CD8-positive, alpha-beta memory T cell (primary cell): ENCODE measurements at regions not wholly inside any gene's neighbourhood (a gene's known extent, or its start where the extent isn't known, plus 50 kb on each side); places are given as distances from the start of the nearest gene placed in this dataset.

Experiments
- CTCF ChIA-PET: fragments of 350-600 bp; sonication (Branson Sonifier 250); formaldehyde crosslinking; loops from one replicate; lab custom pipeline; 2021; ENCODE audit warnings: antibody characterized with exemption; lab: Charles Lee
- POLR2A ChIA-PET: fragments of 350-600 bp; sonication (Branson Sonifier 250); formaldehyde crosslinking; loops from one replicate; lab custom pipeline; 2021; ENCODE audit warnings: antibody characterized with exemption; lab: Charles Lee
- DNase-seq, 5 donors: peaks; one replicate each; pipeline versions ENCODE4 v3.0.0 to v3.0.0-alpha.2; 2020 to 2022; ENCODE audit warnings: mixed read lengths in 1 of 5
- H3K27ac ChIP-seq: one replicate; pipeline ENCODE4 v1.7.0; 2013; ENCODE audit warnings: low read depth, mild to moderate bottlenecking, low read length, moderate library complexity
- H3K27me3 ChIP-seq: 2 replicates; pipeline ENCODE4 v1.7.0; 2013; ENCODE audit warnings: low read length, mild to moderate bottlenecking; ENCODE audit not compliant: insufficient read depth, poor library complexity, severe bottlenecking
- H3K36me3 ChIP-seq: 2 replicates; pipeline ENCODE4 v1.7.0; 2013; ENCODE audit warnings: mild to moderate bottlenecking, low read length, moderate library complexity; ENCODE audit not compliant: insufficient read depth
- H3K4me1 ChIP-seq: 2 replicates; pipeline ENCODE4 v1.7.0; 2013; ENCODE audit warnings: mild to moderate bottlenecking, low read length, moderate library complexity; ENCODE audit not compliant: insufficient read depth
- H3K4me3 ChIP-seq: 2 replicates; pipeline ENCODE4 v1.7.0; 2013; ENCODE audit warnings: mild to moderate bottlenecking, low read length
- H3K9me3 ChIP-seq: 2 replicates; pipeline ENCODE4 v1.7.0; 2013; ENCODE audit warnings: mild to moderate bottlenecking, low read length
- H3K27ac Mint-ChIP-seq, 8 donors: one replicate each; pipeline ENCODE4 v1.8.0; 2020 to 2021; ENCODE audit warnings: mixed read lengths in 8 of 8, mild to moderate bottlenecking in 6 of 8, inconsistent platforms in 3 of 8, moderate library complexity in 3 of 8
- H3K27me3 Mint-ChIP-seq, 2 donors: one replicate each; pipeline ENCODE4 v1.8.0; 2020 to 2021; ENCODE audit warnings: mixed read lengths in 2 of 2, mild to moderate bottlenecking in 1 of 2, moderate library complexity in 1 of 2
- H3K36me3 Mint-ChIP-seq, 3 donors: one replicate each; pipeline ENCODE4 v1.8.0; 2020 to 2021; ENCODE audit warnings: mixed read lengths in 3 of 3, inconsistent platforms in 1 of 3, mild to moderate bottlenecking in 1 of 3
- H3K4me1 Mint-ChIP-seq, 3 donors: one replicate each; pipeline ENCODE4 v1.8.0; 2020 to 2021; ENCODE audit warnings: mixed read lengths in 3 of 3, inconsistent platforms in 1 of 3, mild to moderate bottlenecking in 1 of 3
- H3K4me3 Mint-ChIP-seq, 7 donors: one replicate each; pipeline ENCODE4 v1.8.0; 2020 to 2021; ENCODE audit warnings: mixed read lengths in 7 of 7, mild to moderate bottlenecking in 6 of 7, moderate library complexity in 4 of 7, inconsistent platforms in 2 of 7
- H3K9me3 Mint-ChIP-seq, 5 donors: one replicate each; pipeline ENCODE4 v1.8.0; 2020 to 2022; ENCODE audit warnings: mixed read lengths in 5 of 5, mild to moderate bottlenecking in 3 of 5, moderate library complexity in 2 of 5, inconsistent platforms in 1 of 5

- H3K27me3 Mint-ChIP-seq = no peaks in the 10 kb centered on the region
- CTCF ChIA-PET = no interaction called here
Observed at GRCh38 chr13:93058301-93058700, 168.3 kb upstream of the GPC6 start.

GRCh38 chr13:93060144-93060543 lies 166.5 kb upstream of the GPC6 start:
- CTCF ChIA-PET = no interaction called here
- peaks cover 0 to 13% (median 5%) of the 10 kb centered on the region in 5 donors for H3K9me3 Mint-ChIP-seq
- no peaks in the 10 kb centered on the region for H3K36me3 Mint-ChIP-seq
- H3K4me1 Mint-ChIP-seq = no peaks in the 10 kb centered on the region
- Histone ChIP-seq H3K4me3 (no peak overlapping the region), H3K36me3 (no peaks in the 10 kb centered on the region), H3K27me3 (no peaks in the 10 kb centered on the region), H3K9me3 (no peaks in the 10 kb centered on the region), H3K27ac (no peak overlapping the region), H3K4me1 (no peaks in the 10 kb centered on the region)
- no peak overlapping the region for H3K4me3 Mint-ChIP-seq
- POLR2A ChIA-PET = no interaction called here
- H3K27me3 Mint-ChIP-seq = no peaks in the 10 kb centered on the region
- H3K27ac Mint-ChIP-seq = no peak overlapping the region
- DNase-seq = no peak

More at GRCh38 chr13:93058301-93058700, 168.3 kb upstream of the GPC6 start:
- Mint-ChIP-seq H3K4me1 (no peaks in the 10 kb centered on the region), H3K36me3 (no peaks in the 10 kb centered on the region), H3K4me3 (no peak overlapping the region), H3K27ac (no peak overlapping the region), H3K9me3 (peaks cover 0 to 9% (median 5%) of the 10 kb centered on the region in 5 donors)
- DNase-seq = no peak
- no peaks in the 10 kb centered on the region for H3K36me3 ChIP-seq
- no peaks in the 10 kb centered on the region for H3K27me3 ChIP-seq
- no peaks in the 10 kb centered on the region for H3K9me3 ChIP-seq
- POLR2A ChIA-PET = no interaction called here
- no peaks in the 10 kb centered on the region for H3K4me1 ChIP-seq
- no peak overlapping the region for H3K4me3 ChIP-seq
- H3K27ac ChIP-seq = no peak overlapping the region

- ChIA-PET CTCF (no interaction called here), POLR2A (no interaction called here)
- Histone ChIP-seq H3K4me1 (no peaks in the 10 kb centered on the region), H3K4me3 (no peak overlapping the region), H3K9me3 (no peaks in the 10 kb centered on the region), H3K27ac (no peak overlapping the region), H3K27me3 (no peaks in the 10 kb centered on the region), H3K36me3 (no peaks in the 10 kb centered on the region)
- Mint-ChIP-seq H3K36me3 (no peaks in the 10 kb centered on the region), H3K9me3 (peaks cover 0 to 8% (median 2%) of the 10 kb centered on the region in 5 donors), H3K4me3 (no peak overlapping the region), H3K4me1 (no peaks in the 10 kb centered on the region), H3K27ac (no peak overlapping the region), H3K27me3 (no peaks in the 10 kb centered on the region)
- DNase-seq = no peak
Observed at GRCh38 chr13:93066187-93066586, 160.4 kb upstream of the GPC6 start.

GRCh38 chr13:93079294-93079693 lies 147.3 kb upstream of the GPC6 start:
- POLR2A ChIA-PET = no interaction called here
- no peak for DNase-seq
- Histone ChIP-seq H3K4me1 (no peaks in the 10 kb centered on the region), H3K9me3 (no peaks in the 10 kb centered on the region), H3K36me3 (no peaks in the 10 kb centered on the region), H3K27me3 (no peaks in the 10 kb centered on the region), H3K27ac (no peak overlapping the region), H3K4me3 (no peak overlapping the region)
- Mint-ChIP-seq H3K36me3 (no peaks in the 10 kb centered on the region), H3K9me3 (peaks cover 0 to 3% (median 0%) of the 10 kb centered on the region in 5 donors), H3K4me3 (no peak overlapping the region), H3K27ac (no peak overlapping the region), H3K4me1 (no peaks in the 10 kb centered on the region), H3K27me3 (no peaks in the 10 kb centered on the region)
- CTCF ChIA-PET = no interaction called here

GRCh38 chr13:93080166-93080565 lies 146.4 kb upstream of the GPC6 start:
- no peak for DNase-seq
- no peaks in the 10 kb centered on the region for H3K27me3 Mint-ChIP-seq
- peaks cover 0 to 3% (median 0%) of the 10 kb centered on the region in 5 donors for H3K9me3 Mint-ChIP-seq
- peak overlapping the region in 1 of 8 donors; percentile 32 for H3K27ac Mint-ChIP-seq
- no peaks in the 10 kb centered on the region for H3K9me3 ChIP-seq
- H3K36me3 ChIP-seq = no peaks in the 10 kb centered on the region
- ChIA-PET CTCF (no interaction called here), POLR2A (no interaction called here)
- H3K4me3 Mint-ChIP-seq = no peak overlapping the region
- no peaks in the 10 kb centered on the region for H3K36me3 Mint-ChIP-seq
- no peaks in the 10 kb centered on the region for H3K4me1 Mint-ChIP-seq
- no peak overlapping the region for H3K27ac ChIP-seq
- no peaks in the 10 kb centered on the region for H3K4me1 ChIP-seq
- no peak overlapping the region for H3K4me3 ChIP-seq
- no peaks in the 10 kb centered on the region for H3K27me3 ChIP-seq

DNA sequence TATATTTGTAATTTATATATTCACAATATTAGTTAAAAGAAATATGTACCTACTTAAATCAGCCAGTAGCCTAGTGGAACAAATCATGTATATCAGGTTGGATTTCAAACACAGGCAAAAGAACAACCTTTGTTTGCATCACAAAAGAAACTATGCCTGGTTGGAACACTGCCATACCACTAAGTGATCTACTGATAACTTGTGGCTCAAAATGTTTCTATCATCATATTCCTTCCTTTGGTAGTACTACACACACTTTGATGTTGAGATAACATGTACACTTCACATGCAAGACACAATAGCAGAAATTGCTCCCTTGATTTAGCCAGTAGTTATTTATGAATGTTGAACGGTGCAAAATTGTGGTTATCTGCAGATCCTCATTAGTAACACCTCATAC lies 146.0 kb upstream of the GPC6 start:
- POLR2A ChIA-PET = no interaction called here
- no peaks in the 10 kb centered on the region for H3K4me1 ChIP-seq
- no peak overlapping the region for H3K4me3 ChIP-seq
- no peaks in the 10 kb centered on the region for H3K4me1 Mint-ChIP-seq
- H3K27me3 ChIP-seq = no peaks in the 10 kb centered on the region
- no peaks in the 10 kb centered on the region for H3K36me3 Mint-ChIP-seq
- peaks cover 0 to 3% (median 0%) of the 10 kb centered on the region in 5 donors for H3K9me3 Mint-ChIP-seq
- H3K9me3 ChIP-seq = no peaks in the 10 kb centered on the region
- CTCF ChIA-PET = no interaction called here
- H3K27me3 Mint-ChIP-seq = no peaks in the 10 kb centered on the region
- H3K4me3 Mint-ChIP-seq = no peak overlapping the region
- no peak overlapping the region for H3K27ac ChIP-seq
- no peaks in the 10 kb centered on the region for H3K36me3 ChIP-seq
- no peak for DNase-seq
- H3K27ac Mint-ChIP-seq = no peak overlapping the region

- H3K4me3 ChIP-seq = no peak overlapping the region
- H3K36me3 ChIP-seq = no peaks in the 10 kb centered on the region
- H3K27me3 ChIP-seq = no peaks in the 10 kb centered on the region
- H3K9me3 ChIP-seq = no peaks in the 10 kb centered on the region
- Mint-ChIP-seq H3K9me3 (peaks cover 2 to 4% (median 3%) of the 10 kb centered on the region in 5 donors), H3K4me3 (no peak overlapping the region), H3K27ac (no peak overlapping the region), H3K36me3 (no peaks in the 10 kb centered on the region), H3K4me1 (no peaks in the 10 kb centered on the region), H3K27me3 (no peaks in the 10 kb centered on the region)
- no peaks in the 10 kb centered on the region for H3K4me1 ChIP-seq
- no peak overlapping the region for H3K27ac ChIP-seq
- ChIA-PET POLR2A (no interaction called here), CTCF (no interaction called here)
- DNase-seq = no peak
Observed at GRCh38 chr13:93086329-93086728, 140.3 kb upstream of the GPC6 start.

DNA sequence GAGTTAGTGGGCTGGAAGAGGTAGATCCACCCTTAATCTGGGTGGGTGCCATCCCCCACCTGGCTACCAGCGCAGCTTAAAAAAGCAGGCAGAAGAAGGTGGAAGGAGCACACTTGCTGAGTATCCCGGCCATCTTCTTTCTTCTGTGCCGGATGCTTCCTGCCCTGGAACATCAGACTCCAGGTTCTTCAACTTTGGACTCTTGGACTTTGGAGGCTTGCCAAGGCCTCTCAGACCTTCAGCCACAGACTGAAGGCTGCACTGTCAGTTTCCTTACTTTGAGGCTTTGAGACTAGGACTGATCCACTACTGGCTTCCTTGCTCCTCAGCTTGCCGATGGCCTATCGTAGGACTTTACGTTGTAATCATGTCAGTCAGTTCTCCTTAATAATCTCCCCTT lies 127.6 kb upstream of the GPC6 start:
- Mint-ChIP-seq H3K9me3 (no peaks in the 10 kb centered on the region), H3K36me3 (no peaks in the 10 kb centered on the region), H3K27me3 (no peaks in the 10 kb centered on the region), H3K4me1 (no peaks in the 10 kb centered on the region), H3K4me3 (no peak overlapping the region), H3K27ac (no peak overlapping the region)
- Histone ChIP-seq H3K4me1 (no peaks in the 10 kb centered on the region), H3K36me3 (no peaks in the 10 kb centered on the region), H3K27me3 (no peaks in the 10 kb centered on the region), H3K4me3 (no peak overlapping the region), H3K9me3 (no peaks in the 10 kb centered on the region), H3K27ac (no peak overlapping the region)
- DNase-seq = no peak
- POLR2A ChIA-PET = no interaction called here
- CTCF ChIA-PET = no interaction called here

- no peak overlapping the region for H3K27ac Mint-ChIP-seq
- CTCF ChIA-PET = no interaction called here
Observed at GRCh38 chr13:93101226-93101734, 125.3 kb upstream of the GPC6 start.

More at GRCh38 chr13:93101226-93101734, 125.3 kb upstream of the GPC6 start:
- Histone ChIP-seq H3K27ac (no peak overlapping the region), H3K9me3 (no peaks in the 10 kb centered on the region), H3K4me3 (no peak overlapping the region), H3K36me3 (no peaks in the 10 kb centered on the region), H3K27me3 (no peaks in the 10 kb centered on the region), H3K4me1 (no peaks in the 10 kb centered on the region)
- Mint-ChIP-seq H3K4me3 (no peak overlapping the region), H3K9me3 (no peaks in the 10 kb centered on the region), H3K36me3 (no peaks in the 10 kb centered on the region), H3K4me1 (no peaks in the 10 kb centered on the region), H3K27me3 (no peaks in the 10 kb centered on the region)
- POLR2A ChIA-PET = no interaction called here
- DNase-seq = no peak
